Lower leg skin (tissue), 3 donors: ENCODE measurements at regions not wholly inside any gene's neighbourhood (a gene's known extent, or its start where the extent isn't known, plus 50 kb on each side); places are given as distances from the start of the nearest gene placed in this dataset.

Experiments used
- POLR2A ChIP-seq, 2 donors: fragments of 450-650 bp; IDR thresholded peaks; one replicate each; pipeline ENCODE4 v1.6.1; 2016 to 2017; ENCODE audit warnings: antibody characterized with exemption in 2 of 2, mild to moderate bottlenecking in 1 of 2, moderate library complexity in 1 of 2
- TF ChIP-seq, protein P1 (sequence below), 3 donors: fragments of 450-650 bp; IDR thresholded peaks; one replicate each; pipeline ENCODE4 v1.5.1; 2016; ENCODE audit warnings: antibody characterized with exemption in 3 of 3, mild to moderate bottlenecking in 3 of 3, moderate library complexity in 2 of 3

- TF ChIP-seq, protein P1, sequence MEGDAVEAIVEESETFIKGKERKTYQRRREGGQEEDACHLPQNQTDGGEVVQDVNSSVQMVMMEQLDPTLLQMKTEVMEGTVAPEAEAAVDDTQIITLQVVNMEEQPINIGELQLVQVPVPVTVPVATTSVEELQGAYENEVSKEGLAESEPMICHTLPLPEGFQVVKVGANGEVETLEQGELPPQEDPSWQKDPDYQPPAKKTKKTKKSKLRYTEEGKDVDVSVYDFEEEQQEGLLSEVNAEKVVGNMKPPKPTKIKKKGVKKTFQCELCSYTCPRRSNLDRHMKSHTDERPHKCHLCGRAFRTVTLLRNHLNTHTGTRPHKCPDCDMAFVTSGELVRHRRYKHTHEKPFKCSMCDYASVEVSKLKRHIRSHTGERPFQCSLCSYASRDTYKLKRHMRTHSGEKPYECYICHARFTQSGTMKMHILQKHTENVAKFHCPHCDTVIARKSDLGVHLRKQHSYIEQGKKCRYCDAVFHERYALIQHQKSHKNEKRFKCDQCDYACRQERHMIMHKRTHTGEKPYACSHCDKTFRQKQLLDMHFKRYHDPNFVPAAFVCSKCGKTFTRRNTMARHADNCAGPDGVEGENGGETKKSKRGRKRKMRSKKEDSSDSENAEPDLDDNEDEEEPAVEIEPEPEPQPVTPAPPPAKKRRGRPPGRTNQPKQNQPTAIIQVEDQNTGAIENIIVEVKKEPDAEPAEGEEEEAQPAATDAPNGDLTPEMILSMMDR (IDR thresholded peaks at IDR 0.05), result no peak
- no peak for TF ChIP-seq POLR2A (IDR thresholded peaks at IDR 0.05)
Observed at GRCh38 chr13:87093399-87093798, 577.8 kb upstream of the SLITRK5 start.
